ENCODE measurements at regions not wholly inside any gene's neighbourhood (a gene's known extent, or its start where the extent isn't known, plus 50 kb on each side); places are given as distances from the start of the nearest gene placed in this dataset.
"Not testable (repeated sequence)": the region's sequence is repeated elsewhere in the genome, so short reads cannot be mapped to it uniquely, and the experiment has no call there.

GRCh38 chr12:8390001-8390777 lies 65.6 kb upstream of the CLEC6A start:
- TF ChIP-seq, protein P1, sequence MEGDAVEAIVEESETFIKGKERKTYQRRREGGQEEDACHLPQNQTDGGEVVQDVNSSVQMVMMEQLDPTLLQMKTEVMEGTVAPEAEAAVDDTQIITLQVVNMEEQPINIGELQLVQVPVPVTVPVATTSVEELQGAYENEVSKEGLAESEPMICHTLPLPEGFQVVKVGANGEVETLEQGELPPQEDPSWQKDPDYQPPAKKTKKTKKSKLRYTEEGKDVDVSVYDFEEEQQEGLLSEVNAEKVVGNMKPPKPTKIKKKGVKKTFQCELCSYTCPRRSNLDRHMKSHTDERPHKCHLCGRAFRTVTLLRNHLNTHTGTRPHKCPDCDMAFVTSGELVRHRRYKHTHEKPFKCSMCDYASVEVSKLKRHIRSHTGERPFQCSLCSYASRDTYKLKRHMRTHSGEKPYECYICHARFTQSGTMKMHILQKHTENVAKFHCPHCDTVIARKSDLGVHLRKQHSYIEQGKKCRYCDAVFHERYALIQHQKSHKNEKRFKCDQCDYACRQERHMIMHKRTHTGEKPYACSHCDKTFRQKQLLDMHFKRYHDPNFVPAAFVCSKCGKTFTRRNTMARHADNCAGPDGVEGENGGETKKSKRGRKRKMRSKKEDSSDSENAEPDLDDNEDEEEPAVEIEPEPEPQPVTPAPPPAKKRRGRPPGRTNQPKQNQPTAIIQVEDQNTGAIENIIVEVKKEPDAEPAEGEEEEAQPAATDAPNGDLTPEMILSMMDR (IDR thresholded peaks at IDR 0.05), result peak in 4 of 5 experiments; percentile 48 to 86 (median 69)
- not testable (repeated sequence) for TF ChIP-seq POLR2A (IDR thresholded peaks at IDR 0.05); EP300 (IDR thresholded peaks at IDR 0.05; ENCODE audit: low read depth)

Measured in transverse colon (tissue), 3 donors.